ENCODE measurements at regions not wholly inside any gene's neighbourhood (a gene's known extent, or its start where the extent isn't known, plus 50 kb on each side); places are given as distances from the start of the nearest gene placed in this dataset.

GRCh38 chr5:1736065-1736464 is 63.6 kb downstream of the MRPL36 start:
- no peak for TF ChIP-seq FOXM1 (IDR thresholded peaks at IDR 0.05; ENCODE audit: borderline replicate concordance, low read depth)
- no peak for TF ChIP-seq YY1 (IDR thresholded peaks at IDR 0.05; ENCODE audit: low read depth)
- no peak for TF ChIP-seq TAF1 (IDR thresholded peaks at IDR 0.05; ENCODE audit: low read depth)
- no peak for TF ChIP-seq CREB1 (IDR thresholded peaks at IDR 0.05; ENCODE audit: low read depth)
- no peak for TF ChIP-seq CEBPB (IDR thresholded peaks at IDR 0.05)
- TF ChIP-seq EP300 (IDR thresholded peaks at IDR 0.05; ENCODE audit: borderline replicate concordance): no peak
- no peak for TF ChIP-seq MAX (IDR thresholded peaks at IDR 0.05)
- no peak for TF ChIP-seq REST (IDR thresholded peaks at IDR 0.05; ENCODE audit: low read depth)
- TF ChIP-seq ZBTB7A (IDR thresholded peaks at IDR 0.05; ENCODE audit: low read depth): no peak
- no peak for TF ChIP-seq EGR1 (IDR thresholded peaks at IDR 0.05)
